ENCODE measurements at regions not wholly inside any gene's neighbourhood (a gene's known extent, or its start where the extent isn't known, plus 50 kb on each side); places are given as distances from the start of the nearest gene placed in this dataset.

DNA sequence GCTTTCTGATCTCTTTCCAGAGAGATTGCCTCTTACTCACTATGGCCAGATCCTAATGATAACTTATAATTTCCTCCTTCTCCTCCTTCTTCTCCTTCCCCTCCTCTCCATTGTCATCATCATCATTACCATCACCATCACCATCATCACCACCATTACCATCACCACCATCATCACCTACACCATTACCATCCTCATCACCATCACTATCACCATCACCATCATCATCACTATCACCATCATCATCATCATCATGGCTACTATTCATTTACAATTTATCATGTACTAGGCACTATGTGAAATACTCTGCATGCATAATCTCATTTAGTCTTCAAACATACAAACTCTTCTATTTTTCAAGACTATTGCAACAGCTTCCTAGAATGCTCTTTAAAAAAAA, 540.9 kb upstream of the C16orf82 start:
- 0 out of 2 replicates have a peak, but pooled peaks cover 1% of the 10 kb centered on the region for H3K4me1 ChIP-seq (ENCODE audit: control insufficient read depth, insufficient read depth, low read length)
- H3K27ac ChIP-seq (ENCODE audit: low read length), result no peak overlapping the region
- no peaks in the 10 kb centered on the region for H3K27me3 ChIP-seq (ENCODE audit: control insufficient read depth, insufficient read depth, low read length)
- no peak for DNase-seq (ENCODE audit: low read depth, low spot score)
- H3K9me3 ChIP-seq (ENCODE audit: control insufficient read depth, insufficient read depth, low read length), result no peaks in the 10 kb centered on the region
- no peak overlapping the region for H3K4me3 ChIP-seq (ENCODE audit: low read length)
- no peaks in the 10 kb centered on the region for H3K36me3 ChIP-seq (ENCODE audit: control insufficient read depth, insufficient read depth, low read length)

- Histone ChIP-seq H3K27me3 (ENCODE audit: control insufficient read depth, insufficient read depth, low read length) (no peaks in the 10 kb centered on the region), H3K9me3 (ENCODE audit: control insufficient read depth, insufficient read depth, low read length) (no peaks in the 10 kb centered on the region), H3K4me3 (ENCODE audit: low read length) (no peak overlapping the region), H3K27ac (ENCODE audit: low read length) (no peak overlapping the region), H3K4me1 (ENCODE audit: control insufficient read depth, insufficient read depth, low read length) (0 out of 2 replicates have a peak, but pooled peaks cover 1% of the 10 kb centered on the region), H3K36me3 (ENCODE audit: control insufficient read depth, insufficient read depth, low read length) (no peaks in the 10 kb centered on the region)
- no peak for DNase-seq (ENCODE audit: low read depth, low spot score)
- no CpG with 5 or more reads among the region's 1 CpG for WGBS (ENCODE audit: insufficient coverage, insufficient read length)
These were observed 540.1 kb upstream of the C16orf82 start for GRCh38 chr16:26526633-26527032.

DNA sequence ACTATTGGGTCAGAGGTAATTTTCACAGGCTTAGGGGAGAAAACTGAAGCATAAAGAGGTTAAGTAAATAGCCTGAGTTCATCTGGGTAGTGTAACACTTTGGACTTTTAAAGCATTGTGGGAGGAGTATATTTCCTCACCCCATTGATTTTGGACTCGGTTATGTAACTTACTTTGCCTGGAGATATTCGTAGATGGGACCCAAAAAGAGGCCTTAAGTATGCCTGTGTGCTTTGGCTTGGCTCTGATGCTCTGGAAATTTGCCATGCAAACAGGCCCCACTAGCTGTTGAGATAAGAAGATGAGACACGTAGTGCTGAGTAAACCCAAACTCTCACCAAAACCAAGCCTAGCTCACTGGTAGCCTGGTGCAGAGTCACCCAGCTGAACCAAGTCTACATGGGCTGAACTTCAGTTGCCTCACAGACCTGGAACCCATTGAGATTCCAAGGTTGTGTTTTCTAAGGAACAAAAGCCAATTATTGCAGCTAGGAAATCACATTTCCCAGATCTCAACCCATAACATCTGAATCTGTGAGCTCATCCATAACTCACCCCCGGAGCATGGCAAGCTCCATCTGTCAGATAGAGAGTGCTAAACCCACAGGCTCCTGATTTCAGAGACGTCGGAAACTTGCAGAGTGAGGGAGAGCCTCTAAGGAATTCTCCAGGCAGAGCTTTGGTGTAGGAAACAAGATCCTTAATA, 536.0 kb upstream of the C16orf82 start:
- Histone ChIP-seq H3K4me3 (ENCODE audit: low read length) (no peak overlapping the region), H3K4me1 (ENCODE audit: control insufficient read depth, insufficient read depth, low read length) (no peaks in the 10 kb centered on the region), H3K27me3 (ENCODE audit: control insufficient read depth, insufficient read depth, low read length) (no peaks in the 10 kb centered on the region), H3K36me3 (ENCODE audit: control insufficient read depth, insufficient read depth, low read length) (no peaks in the 10 kb centered on the region), H3K27ac (ENCODE audit: low read length) (no peak overlapping the region), H3K9me3 (ENCODE audit: control insufficient read depth, insufficient read depth, low read length) (no peaks in the 10 kb centered on the region)
- no peak for DNase-seq (ENCODE audit: low read depth, low spot score)
- WGBS (ENCODE audit: insufficient coverage, insufficient read length), result no CpG with 5 or more reads among the region's 6 CpGs

- H3K4me3 ChIP-seq (ENCODE audit: low read length), result no peak overlapping the region
- H3K4me1 ChIP-seq (ENCODE audit: control insufficient read depth, insufficient read depth, low read length), result no peaks in the 10 kb centered on the region
- no peak for DNase-seq (ENCODE audit: low read depth, low spot score)
- no peaks in the 10 kb centered on the region for H3K27me3 ChIP-seq (ENCODE audit: control insufficient read depth, insufficient read depth, low read length)
- H3K9me3 ChIP-seq (ENCODE audit: control insufficient read depth, insufficient read depth, low read length), result no peaks in the 10 kb centered on the region
- H3K36me3 ChIP-seq (ENCODE audit: control insufficient read depth, insufficient read depth, low read length), result no peaks in the 10 kb centered on the region
- H3K27ac ChIP-seq (ENCODE audit: low read length), result no peak overlapping the region
- no CpG with 5 or more reads among the region's 4 CpGs for WGBS (ENCODE audit: insufficient coverage, insufficient read length)
These were observed 535.4 kb upstream of the C16orf82 start for GRCh38 chr16:26531290-26531730.

GRCh38 chr16:26532456-26532855, 534.3 kb upstream of the C16orf82 start:
- Histone ChIP-seq H3K4me1 (ENCODE audit: control insufficient read depth, insufficient read depth, low read length) (no peaks in the 10 kb centered on the region), H3K27me3 (ENCODE audit: control insufficient read depth, insufficient read depth, low read length) (no peaks in the 10 kb centered on the region), H3K4me3 (ENCODE audit: low read length) (no peak overlapping the region), H3K9me3 (ENCODE audit: control insufficient read depth, insufficient read depth, low read length) (no peaks in the 10 kb centered on the region), H3K27ac (ENCODE audit: low read length) (no peak overlapping the region), H3K36me3 (ENCODE audit: control insufficient read depth, insufficient read depth, low read length) (no peaks in the 10 kb centered on the region)
- WGBS (ENCODE audit: insufficient coverage, insufficient read length), result no CpG with 5 or more reads among the region's 1 CpG
- DNase-seq (ENCODE audit: low read depth, low spot score), result no peak

DNA sequence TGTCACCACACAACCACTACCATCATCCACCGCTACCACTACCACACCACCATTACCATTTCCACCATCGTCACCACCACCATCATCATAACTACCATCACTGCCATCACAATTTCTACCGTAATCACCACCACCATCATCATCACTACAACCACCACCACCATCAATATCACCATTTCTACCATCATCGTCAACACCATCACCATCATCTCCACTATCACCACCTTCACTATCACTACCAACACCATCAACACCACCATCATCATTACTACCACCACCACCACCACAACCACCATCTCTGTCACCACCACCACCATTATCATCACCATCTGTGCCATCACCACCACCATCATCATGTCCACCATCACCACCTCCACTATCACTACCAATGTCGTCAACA, 524.5 kb upstream of the C16orf82 start:
- no peak overlapping the region for H3K4me3 ChIP-seq (ENCODE audit: low read length)
- no peak for DNase-seq (ENCODE audit: low read depth, low spot score)
- H3K27ac ChIP-seq (ENCODE audit: low read length), result no peak overlapping the region
- no peaks in the 10 kb centered on the region for H3K4me1 ChIP-seq (ENCODE audit: control insufficient read depth, insufficient read depth, low read length)
- 100% methylated on average over 3 of the region's 5 CpGs for WGBS (ENCODE audit: insufficient coverage, insufficient read length)
- no peaks in the 10 kb centered on the region for H3K9me3 ChIP-seq (ENCODE audit: control insufficient read depth, insufficient read depth, low read length)
- H3K36me3 ChIP-seq (ENCODE audit: control insufficient read depth, insufficient read depth, low read length), result no peaks in the 10 kb centered on the region
- H3K27me3 ChIP-seq (ENCODE audit: control insufficient read depth, insufficient read depth, low read length), result no peaks in the 10 kb centered on the region

DNA sequence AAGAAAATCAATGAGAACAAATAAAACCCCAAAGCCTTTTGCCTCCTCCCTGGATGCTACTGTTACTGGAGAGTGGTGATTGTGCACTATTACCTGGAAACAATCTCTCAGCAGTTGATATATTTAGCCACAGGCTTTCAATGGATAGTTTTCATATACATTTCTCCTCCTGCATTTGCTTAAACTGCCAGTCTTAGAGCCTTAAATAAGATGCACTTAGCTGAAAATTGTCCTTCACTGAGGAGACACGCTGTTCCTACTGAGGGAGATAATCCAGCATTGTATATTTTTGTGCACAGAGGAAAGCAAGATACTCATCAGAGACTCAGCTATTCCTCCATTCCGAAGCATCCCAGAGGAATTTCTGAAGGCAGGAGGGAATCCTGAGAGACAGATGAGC, 520.2 kb upstream of the C16orf82 start:
- H3K36me3 ChIP-seq (ENCODE audit: control insufficient read depth, insufficient read depth, low read length), result no peaks in the 10 kb centered on the region
- no peak overlapping the region for H3K4me3 ChIP-seq (ENCODE audit: low read length)
- DNase-seq (ENCODE audit: low read depth, low spot score), result no peak
- H3K4me1 ChIP-seq (ENCODE audit: control insufficient read depth, insufficient read depth, low read length), result no peaks in the 10 kb centered on the region
- WGBS (ENCODE audit: insufficient coverage, insufficient read length), result no CpG with 5 or more reads among the region's 2 CpGs
- no peaks in the 10 kb centered on the region for H3K9me3 ChIP-seq (ENCODE audit: control insufficient read depth, insufficient read depth, low read length)
- no peak overlapping the region for H3K27ac ChIP-seq (ENCODE audit: low read length)
- H3K27me3 ChIP-seq (ENCODE audit: control insufficient read depth, insufficient read depth, low read length), result no peaks in the 10 kb centered on the region

DNA sequence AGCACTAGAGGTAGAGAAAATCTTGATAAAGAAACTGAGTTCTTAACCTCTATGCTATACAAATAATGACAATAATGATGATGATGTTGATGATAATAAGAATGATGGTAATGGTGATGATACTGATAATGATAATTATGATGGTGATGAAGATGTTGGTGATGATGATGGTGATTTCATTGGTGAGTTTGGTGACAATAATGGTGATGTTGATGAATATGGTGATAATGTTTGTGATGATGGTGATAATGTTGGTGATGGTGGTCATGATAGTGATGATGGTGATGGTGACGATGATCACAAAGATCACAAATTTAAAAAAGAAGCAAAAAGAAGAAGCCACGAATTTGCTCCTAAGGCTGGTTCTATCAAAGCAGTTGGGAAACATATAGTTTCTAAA, 519.0 kb upstream of the C16orf82 start:
- no CpG with 5 or more reads among the region's 2 CpGs for WGBS (ENCODE audit: insufficient coverage, insufficient read length)
- DNase-seq (ENCODE audit: low read depth, low spot score), result no peak
- Histone ChIP-seq H3K27me3 (ENCODE audit: control insufficient read depth, insufficient read depth, low read length) (no peaks in the 10 kb centered on the region), H3K4me1 (ENCODE audit: control insufficient read depth, insufficient read depth, low read length) (no peaks in the 10 kb centered on the region), H3K4me3 (ENCODE audit: low read length) (no peak overlapping the region), H3K27ac (ENCODE audit: low read length) (no peak overlapping the region), H3K9me3 (ENCODE audit: control insufficient read depth, insufficient read depth, low read length) (no peaks in the 10 kb centered on the region), H3K36me3 (ENCODE audit: control insufficient read depth, insufficient read depth, low read length) (no peaks in the 10 kb centered on the region)

DNA sequence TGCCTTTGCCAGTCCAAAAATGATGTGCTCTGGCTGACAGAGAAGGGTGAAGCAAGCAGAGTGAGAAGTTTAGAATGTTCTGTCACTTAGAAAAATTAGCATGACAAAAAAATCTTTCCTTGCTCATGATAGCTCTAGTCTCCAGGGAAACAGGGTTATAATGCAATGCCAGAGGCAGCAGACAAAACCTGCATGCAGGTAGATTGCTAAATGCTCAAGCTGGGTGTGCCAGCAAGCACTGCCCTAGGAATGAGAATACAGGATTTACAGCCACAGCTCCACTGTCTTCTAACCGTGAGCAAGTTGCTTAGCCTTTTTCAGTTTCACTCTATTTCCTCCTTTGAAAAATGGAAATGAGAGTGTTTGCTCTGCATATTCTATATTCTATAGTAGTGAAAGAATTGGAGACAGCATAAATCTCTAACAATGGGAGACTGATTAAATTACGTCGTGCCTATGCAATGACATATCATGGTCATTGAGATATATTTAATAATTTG, 516.6 kb upstream of the C16orf82 start:
- Histone ChIP-seq H3K27ac (ENCODE audit: low read length) (no peak overlapping the region), H3K36me3 (ENCODE audit: control insufficient read depth, insufficient read depth, low read length) (no peaks in the 10 kb centered on the region), H3K4me1 (ENCODE audit: control insufficient read depth, insufficient read depth, low read length) (no peaks in the 10 kb centered on the region), H3K9me3 (ENCODE audit: control insufficient read depth, insufficient read depth, low read length) (no peaks in the 10 kb centered on the region), H3K27me3 (ENCODE audit: control insufficient read depth, insufficient read depth, low read length) (no peaks in the 10 kb centered on the region), H3K4me3 (ENCODE audit: low read length) (no peak overlapping the region)
- no CpG with 5 or more reads among the region's 3 CpGs for WGBS (ENCODE audit: insufficient coverage, insufficient read length)
- DNase-seq (ENCODE audit: low read depth, low spot score), result no peak

DNA sequence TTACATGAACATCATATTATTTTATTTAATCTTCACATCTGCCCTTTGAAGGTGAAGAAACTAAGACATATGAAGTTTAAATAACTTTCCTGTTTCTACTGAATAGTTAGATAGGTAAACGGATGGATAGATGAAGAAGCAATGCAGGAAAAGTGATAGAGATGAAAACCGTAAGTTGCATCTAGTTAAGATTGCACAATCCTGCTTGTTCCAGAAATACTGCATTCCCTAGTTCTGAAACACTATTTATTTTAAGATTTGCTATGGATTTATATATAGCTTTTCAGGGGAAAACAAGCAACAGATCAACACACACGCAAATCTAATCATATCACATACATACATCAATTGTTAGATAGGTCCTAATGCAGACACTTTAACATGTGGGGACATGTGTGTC, 512.7 kb upstream of the C16orf82 start:
- Histone ChIP-seq H3K36me3 (ENCODE audit: control insufficient read depth, insufficient read depth, low read length) (no peaks in the 10 kb centered on the region), H3K4me1 (ENCODE audit: control insufficient read depth, insufficient read depth, low read length) (no peaks in the 10 kb centered on the region), H3K27ac (ENCODE audit: low read length) (no peak overlapping the region), H3K27me3 (ENCODE audit: control insufficient read depth, insufficient read depth, low read length) (no peaks in the 10 kb centered on the region), H3K4me3 (ENCODE audit: low read length) (no peak overlapping the region), H3K9me3 (ENCODE audit: control insufficient read depth, insufficient read depth, low read length) (no peaks in the 10 kb centered on the region)
- no peak for DNase-seq (ENCODE audit: low read depth, low spot score)
- WGBS (ENCODE audit: insufficient coverage, insufficient read length), result no CpG with 5 or more reads among the region's 3 CpGs

GRCh38 chr16:26561303-26561702, 505.4 kb upstream of the C16orf82 start:
- H3K27me3 ChIP-seq (ENCODE audit: control insufficient read depth, insufficient read depth, low read length), result no peaks in the 10 kb centered on the region
- no peaks in the 10 kb centered on the region for H3K36me3 ChIP-seq (ENCODE audit: control insufficient read depth, insufficient read depth, low read length)
- H3K4me1 ChIP-seq (ENCODE audit: control insufficient read depth, insufficient read depth, low read length), result no peaks in the 10 kb centered on the region
- H3K4me3 ChIP-seq (ENCODE audit: low read length), result no peak overlapping the region
- no peaks in the 10 kb centered on the region for H3K9me3 ChIP-seq (ENCODE audit: control insufficient read depth, insufficient read depth, low read length)
- no peak for DNase-seq (ENCODE audit: low read depth, low spot score)
- WGBS (ENCODE audit: insufficient coverage, insufficient read length), result no CpG with 5 or more reads among the region's 6 CpGs
- H3K27ac ChIP-seq (ENCODE audit: low read length), result no peak overlapping the region

All from iPS DF 6.9 (cell line).